OCI-LY1 (cell line): ENCODE measurements at regions not wholly inside any gene's neighbourhood (a gene's known extent, or its start where the extent isn't known, plus 50 kb on each side); places are given as distances from the start of the nearest gene placed in this dataset.

Experiments
- H2AFZ ChIP-seq: fragments of 200-600 bp; sonication (generic), shearing (Covaris generic); 2 replicates; pipeline ENCODE4 v1.6.0; 2014; ENCODE audit warnings: antibody characterized with exemption, mild to moderate bottlenecking, low read length
- H3F3A ChIP-seq: fragments of 200-600 bp; sonication (generic), shearing (Covaris generic); 2 replicates; pipeline ENCODE4 v1.6.0; 2014; ENCODE audit warnings: mild to moderate bottlenecking, antibody characterized with exemption, low read length, moderate library complexity; ENCODE audit not compliant: insufficient read depth
- H3K27ac ChIP-seq: fragments of 200-600 bp; sonication (generic); 2 replicates; pipeline ENCODE4 v1.5.1; 2014; ENCODE audit warnings: low read length, mixed run types, mild to moderate bottlenecking, low read depth; ENCODE audit not compliant: poor library complexity, severe bottlenecking
- H3K27me3 ChIP-seq: fragments of 200-600 bp; sonication (generic); 2 replicates; pipeline ENCODE4 v1.6.0; 2014; ENCODE audit warnings: antibody characterized with exemption, mild to moderate bottlenecking, low read length, moderate library complexity; ENCODE audit not compliant: insufficient read depth
- H3K36me3 ChIP-seq: fragments of 200-600 bp; sonication (generic); 2 replicates; pipeline ENCODE4 v1.6.1; 2014; ENCODE audit warnings: mild to moderate bottlenecking, antibody characterized with exemption, low read length, moderate library complexity, mixed read lengths; ENCODE audit not compliant: insufficient read depth
- H3K4me1 ChIP-seq: fragments of 200-600 bp; sonication (generic); 2 replicates; pipeline ENCODE4 v1.5.1; 2014; ENCODE audit warnings: mild to moderate bottlenecking, low read length, moderate library complexity; ENCODE audit not compliant: insufficient read depth, severe bottlenecking
- H3K4me2 ChIP-seq: fragments of 200-600 bp; sonication (generic), shearing (Covaris generic); 2 replicates; pipeline ENCODE4 v1.6.1; 2014; ENCODE audit warnings: low read length
- H3K4me3 ChIP-seq: fragments of 200-600 bp; sonication (generic); 2 replicates; pipeline ENCODE4 v1.5.1; 2014; ENCODE audit warnings: low read length, low read depth, mild to moderate bottlenecking, mixed read lengths; ENCODE audit not compliant: poor library complexity, severe bottlenecking
- H3K79me2 ChIP-seq: fragments of 200-600 bp; shearing (Covaris generic); 2 replicates; pipeline ENCODE4 v1.6.1; 2016; ENCODE audit warnings: mixed run types, low read length, mixed read lengths; ENCODE audit not compliant: insufficient read depth
- H3K9ac ChIP-seq: fragments of 200-600 bp; sonication (generic), shearing (Covaris generic); 2 replicates; pipeline ENCODE4 v1.6.1; 2014; ENCODE audit warnings: mild to moderate bottlenecking, low read length, mixed read lengths
- H3K9me2 ChIP-seq: fragments of 200-600 bp; sonication (generic), shearing (Covaris generic); 2 replicates; pipeline ENCODE4 v1.6.1; 2014; ENCODE audit warnings: low read depth, mild to moderate bottlenecking, low read length, mixed read lengths
- H3K9me3 ChIP-seq: fragments of 200-600 bp; shearing (Covaris generic); 2 replicates; pipeline ENCODE4 v1.6.1; 2014; ENCODE audit warnings: low read length, mixed read lengths
- H4K20me1 ChIP-seq: fragments of 200-600 bp; sonication (generic), shearing (Covaris generic); 2 replicates; pipeline ENCODE4 v1.6.0; 2016; ENCODE audit warnings: mild to moderate bottlenecking, low read length; ENCODE audit not compliant: insufficient read depth
- CTCF ChIP-seq: fragments of 200-600 bp; sonication (generic), shearing (Covaris generic); IDR thresholded peaks from 2 replicates; pipeline ENCODE4 v1.5.1; 2017; ENCODE audit warnings: mild to moderate bottlenecking, antibody characterized with exemption, low read length, moderate library complexity, mixed read lengths
- EZH2 ChIP-seq: fragments of 200-600 bp; sonication (generic), shearing (Covaris generic); IDR thresholded peaks from 2 replicates; pipeline ENCODE4 v1.8.0; 2017; ENCODE audit warnings: borderline replicate concordance, mixed run types, mild to moderate bottlenecking, antibody characterized with exemption, low read length, moderate library complexity, mixed read lengths

DNA sequence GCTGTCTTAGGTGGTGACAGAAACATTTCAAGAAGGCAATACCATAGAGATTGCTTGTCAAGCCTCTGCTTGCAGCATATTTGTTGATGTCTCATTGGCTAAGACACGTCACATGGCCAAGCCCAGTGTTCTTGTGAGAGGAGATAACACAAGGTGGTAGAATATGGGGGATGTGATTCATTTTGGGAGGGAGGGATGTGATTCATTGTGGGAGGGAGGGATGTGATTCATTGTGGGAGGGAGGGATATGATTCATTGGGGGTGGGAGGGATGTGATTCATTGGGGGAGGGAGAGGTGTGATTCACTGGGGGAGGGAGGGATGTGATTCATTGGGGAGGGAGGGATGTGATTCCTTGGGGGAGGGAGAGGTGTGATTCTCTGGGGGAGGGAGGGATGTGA, 470.5 kb upstream of the SALL1 start:
- H3K27me3 ChIP-seq = no peaks in the 10 kb centered on the region
- H4K20me1 ChIP-seq = no peaks in the 10 kb centered on the region
- H2AFZ ChIP-seq = no peak overlapping the region
- no peaks in the 10 kb centered on the region for H3K9me2 ChIP-seq
- H3K27ac ChIP-seq = no peak overlapping the region
- H3K4me3 ChIP-seq = no peak overlapping the region
- no peaks in the 10 kb centered on the region for H3F3A ChIP-seq
- no peaks in the 10 kb centered on the region for H3K9me3 ChIP-seq
- H3K36me3 ChIP-seq = no peaks in the 10 kb centered on the region
- no peaks in the 10 kb centered on the region for H3K4me1 ChIP-seq
- no peaks in the 10 kb centered on the region for H3K79me2 ChIP-seq
- no peak overlapping the region for H3K9ac ChIP-seq
- H3K4me2 ChIP-seq = no peak overlapping the region
- TF ChIP-seq EZH2 (no peak), CTCF (no peak)

- Histone ChIP-seq H3K79me2 (no peaks in the 10 kb centered on the region), H3K9me3 (no peaks in the 10 kb centered on the region), H3K9ac (no peak overlapping the region), H3K4me1 (no peaks in the 10 kb centered on the region), H3K27me3 (no peaks in the 10 kb centered on the region), H2AFZ (no peak overlapping the region), H3K4me2 (no peak overlapping the region), H3K9me2 (no peaks in the 10 kb centered on the region), H3K4me3 (no peak overlapping the region), H3F3A (no peaks in the 10 kb centered on the region), H3K36me3 (no peaks in the 10 kb centered on the region), H4K20me1 (no peaks in the 10 kb centered on the region), H3K27ac (no peak overlapping the region)
- TF ChIP-seq CTCF (no peak), EZH2 (no peak)
Measured at GRCh38 chr16:51615141-51615540, 464.1 kb upstream of the SALL1 start.

DNA sequence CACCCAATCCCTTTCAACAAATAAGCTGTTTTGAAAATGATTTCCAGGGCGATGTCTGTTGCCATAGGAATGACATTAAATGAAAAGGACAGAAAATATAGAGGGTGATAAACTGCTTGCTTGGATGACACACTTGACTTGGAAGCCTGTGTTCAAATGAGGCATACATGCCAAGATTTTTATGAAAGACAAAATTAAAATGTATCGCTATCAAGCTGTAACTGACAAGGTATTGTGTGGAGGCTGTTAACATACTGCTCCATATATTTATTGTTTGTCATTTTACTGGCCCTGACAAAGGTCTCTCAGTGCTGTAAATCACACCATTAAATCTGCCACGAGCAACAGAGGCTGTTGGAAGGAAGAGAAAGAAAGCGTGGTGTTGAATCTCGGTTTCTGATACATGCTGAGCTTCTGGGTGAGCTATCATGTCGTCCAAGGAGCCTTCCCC, 456.2 kb upstream of the SALL1 start:
- Histone ChIP-seq H3K4me3 (no peak overlapping the region), H3K27me3 (no peaks in the 10 kb centered on the region), H3K79me2 (no peaks in the 10 kb centered on the region), H3F3A (no peaks in the 10 kb centered on the region), H3K36me3 (no peaks in the 10 kb centered on the region), H3K4me1 (no peaks in the 10 kb centered on the region), H2AFZ (no peak overlapping the region), H3K9ac (no peak overlapping the region), H3K27ac (no peak overlapping the region), H4K20me1 (no peaks in the 10 kb centered on the region), H3K4me2 (no peak overlapping the region), H3K9me3 (no peaks in the 10 kb centered on the region), H3K9me2 (no peaks in the 10 kb centered on the region)
- TF ChIP-seq CTCF (no peak), EZH2 (no peak)
